ENCODE measurements at regions not wholly inside any gene's neighbourhood (a gene's known extent, or its start where the extent isn't known, plus 50 kb on each side); places are given as distances from the start of the nearest gene placed in this dataset.

- DNase-seq (ENCODE audit: low read depth, low spot score) = no peak
These were observed 246.2 kb upstream of the SLC10A2 start for GRCh38 chr13:103312467-103312866.

GRCh38 chr13:103308667-103309066, 242.4 kb upstream of the SLC10A2 start:
- DNase-seq (ENCODE audit: low read depth, low spot score) = no peak

- DNase-seq (ENCODE audit: low read depth, low spot score) = no peak
These were observed 239.9 kb upstream of the SLC10A2 start for GRCh38 chr13:103306163-103306562.

GRCh38 chr13:103303078-103303651, 236.9 kb upstream of the SLC10A2 start:
- no peak for DNase-seq (ENCODE audit: low read depth, low spot score)

DNA sequence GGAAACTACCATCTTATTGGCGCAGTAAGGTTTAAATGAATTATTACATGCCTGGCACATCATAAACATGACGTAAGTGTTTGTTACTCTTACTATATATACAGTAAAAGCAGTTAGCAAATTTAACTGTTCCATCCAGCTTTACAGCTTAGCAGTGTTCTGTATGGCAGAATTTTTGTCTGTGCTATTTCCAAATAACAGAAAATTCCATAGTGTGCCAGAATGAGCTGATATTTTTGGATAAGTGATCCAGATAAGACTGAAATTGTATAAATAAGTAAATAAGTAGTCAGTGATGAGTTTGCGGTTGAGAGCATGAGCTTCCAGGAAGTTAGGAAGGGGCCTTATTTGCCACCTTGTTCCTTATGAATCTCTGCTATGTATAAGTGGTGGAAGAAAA, 236.5 kb upstream of the SLC10A2 start:
- DNase-seq (ENCODE audit: low read depth, low spot score) = no peak

GRCh38 chr13:103299079-103299478, 232.9 kb upstream of the SLC10A2 start:
- no peak for DNase-seq (ENCODE audit: low read depth, low spot score)

GRCh38 chr13:103297083-103297482, 230.9 kb upstream of the SLC10A2 start:
- no peak for DNase-seq (ENCODE audit: low read depth, low spot score)

DNA sequence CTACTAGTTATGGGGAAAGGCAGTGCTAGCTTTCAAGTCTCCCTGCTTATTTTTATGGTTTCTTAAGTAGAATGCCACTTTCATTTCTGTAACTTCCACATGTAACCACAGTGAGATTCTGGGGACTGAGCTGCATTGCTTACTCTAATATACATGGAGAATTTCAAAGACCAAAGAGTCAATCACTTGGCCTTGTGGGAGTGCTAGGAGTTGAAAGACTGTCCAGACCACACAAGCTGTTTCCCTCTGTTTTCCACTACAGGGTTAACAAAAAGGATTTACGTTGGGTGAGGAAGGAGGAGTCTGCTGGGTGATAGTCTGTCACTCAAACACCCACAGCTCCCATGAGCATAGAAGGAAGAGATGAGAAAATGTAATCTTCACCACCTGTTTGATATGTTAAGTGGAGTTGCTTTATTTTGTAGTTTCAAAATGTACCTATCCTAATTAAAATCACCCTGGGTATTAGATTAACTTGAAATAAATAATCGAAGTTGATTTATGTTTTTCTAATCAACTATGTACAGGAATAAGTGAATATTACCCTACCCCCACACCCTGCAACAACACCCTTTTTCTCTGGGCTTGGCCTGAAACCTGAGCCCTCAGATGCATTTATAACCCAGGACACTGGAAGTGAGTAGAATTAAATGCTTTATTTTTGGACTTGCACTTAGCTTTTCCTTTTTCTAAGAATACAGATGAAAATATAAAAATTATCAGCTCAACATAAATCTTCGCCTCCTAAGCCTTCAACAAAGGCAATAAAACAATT, 225.8 kb upstream of the SLC10A2 start:
- DNase-seq (ENCODE audit: low read depth, low spot score) = peak; percentile 34

GRCh38 chr13:103291226-103291625, 225.0 kb upstream of the SLC10A2 start:
- DNase-seq (ENCODE audit: low read depth, low spot score) = no peak

DNA sequence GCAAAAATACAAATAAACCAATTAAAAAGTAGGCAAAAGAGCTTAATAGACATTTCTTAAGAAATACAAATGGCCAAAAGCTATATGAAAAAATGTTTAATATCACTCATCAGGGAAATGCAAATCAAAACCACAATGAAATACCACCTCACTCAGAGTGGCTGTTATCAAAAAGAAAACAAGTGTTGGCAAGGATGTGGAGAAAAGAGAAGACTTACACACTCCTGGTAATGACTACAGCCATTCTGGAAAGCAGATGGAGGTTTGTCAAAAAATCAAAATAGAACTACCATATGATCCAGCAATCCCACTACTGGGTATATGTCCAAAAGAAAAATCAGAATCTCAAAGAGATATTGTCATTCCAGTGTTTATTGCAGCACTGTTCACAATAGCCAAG, 223.5 kb upstream of the SLC10A2 start:
- peak; percentile 71 for DNase-seq (ENCODE audit: low read depth, low spot score)

DNA sequence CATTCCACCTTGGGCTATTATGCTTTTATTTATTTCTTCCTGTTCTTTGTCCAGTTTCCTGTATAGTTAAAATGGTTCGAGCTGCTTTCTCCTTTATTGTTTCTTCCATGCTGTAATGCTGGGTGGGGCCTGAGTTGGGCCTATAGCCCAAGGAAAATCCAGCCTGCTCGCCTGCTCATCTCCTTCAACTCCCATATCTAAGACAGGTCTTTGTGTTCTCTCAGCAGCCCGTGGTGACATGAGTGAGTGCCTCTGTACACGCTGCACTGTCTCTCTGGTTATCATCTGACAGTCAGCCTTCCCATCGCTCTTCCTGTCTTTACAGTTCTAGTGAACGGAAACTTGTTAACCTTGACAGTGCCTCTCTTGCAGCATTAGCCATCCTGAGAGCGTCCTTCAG, 221.9 kb upstream of the SLC10A2 start:
- DNase-seq (ENCODE audit: low read depth, low spot score) = no peak

- peak; percentile 42 for DNase-seq (ENCODE audit: low read depth, low spot score)
These were observed 221.4 kb upstream of the SLC10A2 start for GRCh38 chr13:103287659-103288058.

DNA sequence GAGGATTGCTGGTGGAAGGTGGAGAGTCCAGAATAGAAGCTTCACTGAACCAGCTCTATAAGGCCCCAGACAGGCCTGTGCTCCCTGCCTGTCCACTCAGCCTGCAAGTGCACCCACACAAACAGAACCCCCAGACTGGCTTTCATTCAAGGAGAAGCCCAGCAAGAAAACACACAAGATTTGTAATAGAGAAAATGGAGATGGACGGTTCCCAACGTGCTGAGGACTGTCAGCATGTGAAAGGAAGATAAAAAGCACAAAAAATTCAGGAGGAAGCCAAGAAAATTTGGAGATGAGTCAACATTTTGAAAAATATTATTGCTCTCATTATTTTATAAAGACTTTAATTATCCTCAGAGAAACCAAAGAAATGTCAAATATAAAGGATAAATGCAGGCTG, 218.2 kb upstream of the SLC10A2 start:
- no peak for DNase-seq (ENCODE audit: low read depth, low spot score)

GRCh38 chr13:103283451-103283820, 217.2 kb upstream of the SLC10A2 start:
- no peak for DNase-seq (ENCODE audit: low read depth, low spot score)

- DNase-seq (ENCODE audit: low read depth, low spot score) = peak; percentile 90
These were observed 216.6 kb upstream of the SLC10A2 start for GRCh38 chr13:103282571-103283450.

DNA sequence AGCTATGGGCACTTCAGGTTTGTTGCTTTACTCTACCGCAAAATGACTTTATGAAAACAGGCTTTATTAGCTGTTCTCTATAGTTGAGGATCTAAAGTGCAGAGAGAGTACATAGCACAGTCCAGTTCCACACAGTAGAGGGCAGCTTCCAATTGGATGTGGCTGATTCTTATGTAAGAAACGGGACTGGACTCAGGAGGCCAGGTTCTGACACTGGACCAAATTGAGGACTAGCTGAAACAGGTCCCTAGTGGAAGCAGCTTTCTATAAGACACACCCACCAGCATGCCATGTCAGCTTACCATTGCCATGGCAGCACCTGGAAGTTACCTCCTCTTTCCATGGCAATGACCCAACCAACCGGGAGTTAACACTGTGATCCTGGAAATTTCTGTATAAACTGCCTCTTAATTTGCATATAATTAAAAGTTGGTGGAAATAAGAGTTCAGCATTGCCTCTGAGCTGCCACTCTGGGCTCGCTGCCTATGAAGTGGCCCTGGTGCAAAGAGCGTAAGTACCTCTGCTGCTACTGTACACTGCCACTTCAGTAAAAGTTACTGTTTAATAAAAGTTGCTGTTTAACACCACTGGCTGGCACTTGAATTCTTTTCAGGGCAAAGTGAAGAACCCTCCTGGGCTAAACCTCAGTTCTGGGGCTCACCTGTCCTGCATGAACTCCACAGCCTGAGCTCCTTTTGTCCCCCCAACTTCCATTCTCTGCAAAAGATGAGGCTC, 211.9 kb upstream of the SLC10A2 start:
- no peak for DNase-seq (ENCODE audit: low read depth, low spot score)

DNA sequence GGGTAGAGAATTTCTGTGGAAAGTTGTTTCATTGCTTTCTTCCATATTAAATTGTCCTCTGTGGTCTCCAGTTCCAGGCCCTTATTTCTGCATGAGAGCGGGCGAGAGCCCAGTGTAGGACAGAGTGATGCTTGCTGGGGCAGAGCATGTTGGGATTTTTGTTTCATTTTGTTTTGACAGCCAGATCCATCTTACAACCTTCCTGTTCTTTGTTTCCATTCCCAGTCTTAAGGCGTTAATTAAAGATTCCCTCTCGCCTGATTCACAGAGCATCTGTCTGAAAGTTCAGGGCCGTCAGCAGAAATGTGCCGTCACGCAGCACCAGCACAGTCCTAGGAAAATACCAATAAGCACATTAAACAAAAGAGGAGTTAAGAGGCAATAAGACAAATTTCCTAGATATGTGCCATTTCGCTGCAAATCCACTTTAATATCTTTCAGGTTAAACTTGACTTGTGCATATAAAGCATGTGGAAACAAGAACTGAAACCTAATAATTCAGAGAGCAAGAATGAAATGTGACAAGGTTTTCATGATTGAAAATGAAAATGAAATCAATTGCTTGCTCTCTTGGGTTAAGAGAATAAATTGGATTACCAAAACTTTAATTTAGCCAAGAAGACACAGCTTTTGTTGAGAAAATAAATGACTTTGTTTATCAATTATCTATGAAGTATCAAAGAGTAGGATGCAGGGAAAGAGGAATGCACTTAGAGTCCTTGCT, 210.7 kb upstream of the SLC10A2 start:
- DNase-seq (ENCODE audit: low read depth, low spot score) = no peak

- no peak for DNase-seq (ENCODE audit: low read depth, low spot score)
These were observed 209.5 kb upstream of the SLC10A2 start for GRCh38 chr13:103275722-103276121.

DNA sequence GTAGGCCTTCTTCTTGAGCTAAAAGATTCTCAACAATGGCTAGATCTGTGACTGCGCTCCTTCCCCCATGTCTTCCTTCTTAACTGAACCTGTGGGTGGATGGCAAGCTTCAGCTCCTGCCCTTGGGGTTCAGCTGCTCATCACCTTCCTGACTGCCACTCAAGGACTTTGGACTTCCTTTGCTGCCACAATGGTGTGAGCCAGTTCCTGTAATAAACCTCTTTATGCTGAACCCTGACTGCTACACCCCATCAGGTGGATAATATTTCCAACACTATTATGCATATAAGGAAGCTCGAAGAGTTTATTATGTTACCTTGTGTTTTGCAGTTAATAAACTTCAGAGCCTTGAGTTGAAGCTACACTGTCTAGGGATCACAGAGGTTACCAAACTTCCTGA, 208.9 kb upstream of the SLC10A2 start:
- DNase-seq (ENCODE audit: low read depth, low spot score) = no peak

DNA sequence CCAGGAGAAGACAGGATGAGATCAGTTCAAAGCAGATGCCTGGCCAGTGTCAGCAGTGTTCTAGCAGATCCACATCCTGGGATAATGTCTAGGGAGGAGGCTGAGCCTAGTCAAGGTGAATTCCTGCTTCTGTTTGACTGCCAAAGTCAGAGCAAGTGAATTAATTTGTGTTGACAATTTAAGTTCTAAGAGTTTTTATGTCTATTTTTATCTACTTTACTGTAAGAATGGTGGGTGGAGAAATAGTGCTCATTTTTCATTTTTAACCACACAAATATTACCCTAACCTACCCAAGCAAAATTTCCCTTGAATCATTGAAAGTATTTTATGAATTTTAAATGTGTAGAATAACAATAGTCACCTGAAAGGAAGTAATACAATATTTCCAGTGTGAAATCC, 207.6 kb upstream of the SLC10A2 start:
- no peak for DNase-seq (ENCODE audit: low read depth, low spot score)

DNA sequence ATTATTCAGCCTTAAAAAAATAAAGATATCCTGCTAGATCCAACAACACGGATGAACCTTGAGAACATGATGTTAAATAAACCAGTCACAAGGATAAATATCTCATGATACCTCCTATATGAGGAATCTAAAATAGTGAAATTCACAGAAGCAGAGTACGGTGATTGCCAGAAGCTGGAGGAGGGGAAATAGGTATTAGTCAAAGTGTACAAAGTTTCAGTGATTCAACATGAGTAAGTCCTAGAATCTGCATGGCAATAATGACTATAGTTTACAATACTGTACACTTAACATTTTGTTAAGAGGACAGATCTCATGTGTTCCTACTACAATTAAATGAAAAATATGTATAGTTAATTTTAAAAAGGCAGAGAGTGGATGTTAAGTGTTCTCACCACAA, 206.6 kb upstream of the SLC10A2 start:
- DNase-seq (ENCODE audit: low read depth, low spot score) = no peak
